Astrocyte (in vitro differentiated cells and primary cell): ENCODE measurements at regions not wholly inside any gene's neighbourhood (a gene's known extent, or its start where the extent isn't known, plus 50 kb on each side); places are given as distances from the start of the nearest gene placed in this dataset.

Experiments
- DNase-seq: peaks from one replicate; pipeline ENCODE4 v3.0.0-alpha.2; 2010; ENCODE audit warnings: low read depth
- FAIRE-seq: peaks from 2 replicates; lab custom pipeline; 2011; peaks lifted over from hg19 to GRCh38; lab: Jason Lieb, UNC
- H2AFZ ChIP-seq: 2 replicates; pipeline ENCODE4 v1.6.0; 2012; ENCODE audit warnings: low read depth, low read length, inconsistent platforms
- H3K27ac ChIP-seq: 2 replicates; pipeline ENCODE4 v1.5.1; 2011; ENCODE audit warnings: low read depth, low read length, inconsistent platforms
- H3K27me3 ChIP-seq: 2 replicates; pipeline ENCODE4 v1.6.0; 2011; ENCODE audit warnings: low read length, inconsistent platforms; ENCODE audit not compliant: insufficient read depth
- H3K36me3 ChIP-seq: 2 replicates; pipeline ENCODE4 v1.5.1; 2011; ENCODE audit warnings: low read length, inconsistent platforms; ENCODE audit not compliant: insufficient read depth
- H3K4me1 ChIP-seq: 2 replicates; pipeline ENCODE4 v1.5.1; 2011; ENCODE audit warnings: low read length, inconsistent platforms; ENCODE audit not compliant: insufficient read depth
- H3K4me2 ChIP-seq: 2 replicates; pipeline ENCODE4 v1.6.0; 2012; ENCODE audit warnings: low read length, inconsistent platforms
- H3K4me3 ChIP-seq: 2 replicates; pipeline ENCODE4 v1.5.1; 2011; ENCODE audit warnings: low read depth, mild to moderate bottlenecking, low read length, inconsistent platforms; ENCODE audit not compliant: insufficient read depth
- H3K79me2 ChIP-seq: 2 replicates; pipeline ENCODE4 v1.6.0; 2012; ENCODE audit warnings: mild to moderate bottlenecking, low read length, inconsistent platforms; ENCODE audit not compliant: insufficient read depth
- H3K9ac ChIP-seq: 2 replicates; pipeline ENCODE4 v1.6.0; 2012; ENCODE audit warnings: mild to moderate bottlenecking, low read length, inconsistent platforms
- H3K9me3 ChIP-seq: 2 replicates; pipeline ENCODE4 v1.5.1; 2012; ENCODE audit warnings: low read depth, mild to moderate bottlenecking, low read length, inconsistent platforms; ENCODE audit not compliant: insufficient read depth
- H4K20me1 ChIP-seq: 2 replicates; pipeline ENCODE4 v1.6.0; 2012; ENCODE audit warnings: low read length, inconsistent platforms; ENCODE audit not compliant: insufficient read depth
- H3K27ac Mint-ChIP-seq: one replicate; pipeline ENCODE4 v1.8.0; 2021; ENCODE audit warnings: mild to moderate bottlenecking, mixed read lengths; ENCODE audit not compliant: unreplicated experiment
- H3K27me3 Mint-ChIP-seq: one replicate; pipeline ENCODE4 v1.8.0; 2021; ENCODE audit warnings: low read depth, mixed read lengths; ENCODE audit not compliant: unreplicated experiment
- H3K36me3 Mint-ChIP-seq: one replicate; pipeline ENCODE4 v1.8.0; 2021; ENCODE audit warnings: low read depth, mixed read lengths; ENCODE audit not compliant: unreplicated experiment
- H3K4me1 Mint-ChIP-seq: one replicate; pipeline ENCODE4 v1.8.0; 2021; ENCODE audit warnings: low read depth, mixed read lengths; ENCODE audit not compliant: unreplicated experiment
- H3K4me3 Mint-ChIP-seq: one replicate; pipeline ENCODE4 v1.8.0; 2021; ENCODE audit warnings: mild to moderate bottlenecking, moderate library complexity, mixed read lengths; ENCODE audit not compliant: unreplicated experiment
- H3K9me3 Mint-ChIP-seq: one replicate; pipeline ENCODE4 v1.8.0; 2021; ENCODE audit warnings: mild to moderate bottlenecking, mixed read lengths; ENCODE audit not compliant: unreplicated experiment
- CTCF ChIP-seq: IDR thresholded peaks from 2 replicates; pipeline ENCODE4 v1.5.1; 2011; ENCODE audit warnings: low read depth, mild to moderate bottlenecking, inconsistent platforms, low read length, moderate library complexity; ENCODE audit not compliant: insufficient read depth
- EZH2 ChIP-seq: IDR thresholded peaks from 2 replicates; pipeline ENCODE4 v1.6.1; 2012; ENCODE audit warnings: mild to moderate bottlenecking, low read length, inconsistent platforms; ENCODE audit not compliant: insufficient read depth

DNA sequence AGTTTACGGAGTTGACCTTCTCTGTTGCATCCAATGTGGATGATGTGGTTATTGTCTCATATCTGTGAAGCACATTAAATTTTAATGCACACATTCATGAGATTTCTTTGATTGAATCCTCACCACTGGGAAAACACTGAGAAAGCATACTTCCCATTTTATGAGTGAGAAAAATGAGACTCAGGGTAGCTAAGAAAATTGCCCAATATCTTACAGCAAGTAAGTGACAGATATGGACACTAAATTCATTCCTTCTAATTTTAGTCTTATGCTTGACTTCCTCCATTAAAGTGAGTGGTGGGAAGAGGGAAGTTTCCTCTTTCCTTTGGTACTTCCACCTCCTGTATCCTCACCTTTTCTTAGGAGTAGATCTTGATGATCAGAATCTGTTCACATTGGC lies 504.8 kb upstream of the BOD1L1 start:
- no peak overlapping the region for H3K27ac Mint-ChIP-seq
- no peaks in the 10 kb centered on the region for H3K79me2 ChIP-seq
- H3K4me1 Mint-ChIP-seq, result no peaks in the 10 kb centered on the region

GRCh38 chr4:14138106-14138505 lies 510.6 kb upstream of the BOD1L1 start:
- Histone ChIP-seq H3K9me3 (no peaks in the 10 kb centered on the region), H3K4me2 (no peak overlapping the region), H4K20me1 (no peaks in the 10 kb centered on the region), H3K27ac (no peak overlapping the region), H3K27me3 (no peaks in the 10 kb centered on the region), H3K36me3 (no peaks in the 10 kb centered on the region), H2AFZ (no peak overlapping the region), H3K4me3 (no peak overlapping the region), H3K4me1 (no peaks in the 10 kb centered on the region), H3K9ac (no peak overlapping the region), H3K79me2 (no peaks in the 10 kb centered on the region)
- no peak for TF ChIP-seq CTCF
- TF ChIP-seq EZH2, result no peak
- Mint-ChIP-seq H3K4me1 (no peaks in the 10 kb centered on the region), H3K4me3 (no peak overlapping the region), H3K27me3 (no peaks in the 10 kb centered on the region), H3K36me3 (no peaks in the 10 kb centered on the region), H3K9me3 (peaks cover 3% of the 10 kb centered on the region), H3K27ac (no peak overlapping the region)
- no peak for DNase-seq
- no peak for FAIRE-seq

More for the DNA sequence above, 504.8 kb upstream of the BOD1L1 start:
- Histone ChIP-seq H3K4me3 (no peak overlapping the region), H3K36me3 (no peaks in the 10 kb centered on the region), H3K9ac (no peak overlapping the region), H3K4me1 (no peaks in the 10 kb centered on the region), H4K20me1 (no peaks in the 10 kb centered on the region), H3K9me3 (no peaks in the 10 kb centered on the region), H3K27me3 (no peaks in the 10 kb centered on the region), H3K4me2 (no peak overlapping the region), H3K27ac (no peak overlapping the region), H2AFZ (no peak overlapping the region)
- Mint-ChIP-seq H3K9me3 (no peaks in the 10 kb centered on the region), H3K27me3 (peaks cover 11% of the 10 kb centered on the region), H3K36me3 (no peaks in the 10 kb centered on the region), H3K4me3 (no peak overlapping the region)
- DNase-seq, result no peak
- FAIRE-seq, result no peak
- TF ChIP-seq CTCF (no peak), EZH2 (no peak)

GRCh38 chr4:14143892-14144291 lies 516.4 kb upstream of the BOD1L1 start:
- Histone ChIP-seq H4K20me1 (no peaks in the 10 kb centered on the region), H3K9ac (no peak overlapping the region), H3K9me3 (no peaks in the 10 kb centered on the region), H3K36me3 (no peaks in the 10 kb centered on the region), H3K4me1 (no peaks in the 10 kb centered on the region), H3K27me3 (no peaks in the 10 kb centered on the region), H3K27ac (no peak overlapping the region), H3K4me3 (no peak overlapping the region), H3K79me2 (no peaks in the 10 kb centered on the region), H2AFZ (no peak overlapping the region), H3K4me2 (no peak overlapping the region)
- no peak for TF ChIP-seq CTCF
- no peak for TF ChIP-seq EZH2
- no peaks in the 10 kb centered on the region for H3K4me1 Mint-ChIP-seq
- DNase-seq (no peak), FAIRE-seq (no peak)
- H3K27ac Mint-ChIP-seq, result no peak overlapping the region
- no peaks in the 10 kb centered on the region for H3K36me3 Mint-ChIP-seq
- H3K9me3 Mint-ChIP-seq, result peaks cover 3% of the 10 kb centered on the region
- peaks cover under 1% of the 10 kb centered on the region for H3K27me3 Mint-ChIP-seq
- no peak overlapping the region for H3K4me3 Mint-ChIP-seq
